Dermis blood vessel endothelial cell (primary cell): ENCODE measurements at regions not wholly inside any gene's neighbourhood (a gene's known extent, or its start where the extent isn't known, plus 50 kb on each side); places are given as distances from the start of the nearest gene placed in this dataset.
A peak's percentile ranks its signal among the peaks of the same experiment; 100 is the strongest.

Source experiments
- DNase-seq: peaks from one replicate; pipeline ENCODE4 v3.0.0; 2010

- DNase-seq: no peak
Measured at GRCh38 chr14:65252482-65253255, 150.4 kb upstream of the MAX start.

GRCh38 chr14:65255029-65255545, 152.8 kb upstream of the MAX start:
- no peak for DNase-seq

- DNase-seq: no peak
Measured at GRCh38 chr14:65255583-65256461, 153.5 kb upstream of the MAX start.

- no peak for DNase-seq
Measured at GRCh38 chr14:65256714-65257113, 154.4 kb upstream of the MAX start.

- DNase-seq: no peak
Measured at GRCh38 chr14:65257425-65257824, 155.1 kb upstream of the FUT8 start.

GRCh38 chr14:65258391-65258790, 154.1 kb upstream of the FUT8 start:
- peak; percentile 86 for DNase-seq

- DNase-seq: no peak
Measured at GRCh38 chr14:65259000-65259399, 153.5 kb upstream of the FUT8 start.

- no peak for DNase-seq
Measured at GRCh38 chr14:65260786-65261185, 151.7 kb upstream of the FUT8 start.

- no peak for DNase-seq
Measured at GRCh38 chr14:65261425-65261920, 151.1 kb upstream of the FUT8 start.

- no peak for DNase-seq
Measured at GRCh38 chr14:65261946-65262345, 150.6 kb upstream of the FUT8 start.

- no peak for DNase-seq
Measured at GRCh38 chr14:65263177-65263788, 149.2 kb upstream of the FUT8 start.

- DNase-seq: no peak
Measured at GRCh38 chr14:65267856-65268255, 144.7 kb upstream of the FUT8 start.

- DNase-seq: no peak
Measured at GRCh38 chr14:65268594-65268993, 143.9 kb upstream of the FUT8 start.

- DNase-seq: no peak
Measured at GRCh38 chr14:65269732-65270131, 142.8 kb upstream of the FUT8 start.

GRCh38 chr14:65277027-65277426, 135.5 kb upstream of the FUT8 start:
- no peak for DNase-seq

- no peak for DNase-seq
Measured at GRCh38 chr14:65277580-65278270, 134.8 kb upstream of the FUT8 start.

GRCh38 chr14:65278589-65278988, 133.9 kb upstream of the FUT8 start:
- no peak for DNase-seq

- no peak for DNase-seq
Measured at GRCh38 chr14:65279510-65279909, 133.0 kb upstream of the FUT8 start.

GRCh38 chr14:65279958-65280357, 132.6 kb upstream of the FUT8 start:
- no peak for DNase-seq

GRCh38 chr14:65280653-65281052, 131.9 kb upstream of the FUT8 start:
- DNase-seq: no peak

GRCh38 chr14:65281991-65282895, 130.3 kb upstream of the FUT8 start:
- DNase-seq: no peak
